HG03571 (cell line): ENCODE measurements at regions not wholly inside any gene's neighbourhood (a gene's known extent, or its start where the extent isn't known, plus 50 kb on each side); places are given as distances from the start of the nearest gene placed in this dataset.

Experiments used
- ATAC-seq: cut with Tn5 transposase; IDR thresholded peaks from one replicate; pipeline ENCODE4 v1.9.1; 2021; ENCODE audit not compliant: unreplicated experiment

GRCh38 chrX:113770071-113770470 lies 813.8 kb upstream of the HTR2C start:
- no peak for ATAC-seq

- no peak for ATAC-seq
Measured at GRCh38 chrX:113759422-113759821, 824.5 kb upstream of the HTR2C start.

- peak; percentile 43 for ATAC-seq
Measured at GRCh38 chrX:113747274-113747973, 836.5 kb upstream of the HTR2C start.

- peak; percentile 65 for ATAC-seq
Measured at GRCh38 chrX:113743069-113743468, 840.8 kb upstream of the HTR2C start.

- ATAC-seq = no peak
Measured at GRCh38 chrX:113741744-113742143, 842.1 kb upstream of the HTR2C start.

- ATAC-seq = no peak
Measured at GRCh38 chrX:113728937-113729336, 854.9 kb upstream of the HTR2C start.

- ATAC-seq = no peak
Measured at GRCh38 chrX:113726898-113727297, 857.0 kb upstream of the HTR2C start.

GRCh38 chrX:113726466-113726865 lies 857.4 kb upstream of the HTR2C start:
- ATAC-seq = peak; percentile 47

- peak; percentile 41 for ATAC-seq
Measured at GRCh38 chrX:113726009-113726408, 857.9 kb upstream of the HTR2C start.

GRCh38 chrX:113699939-113700338 lies 859.3 kb upstream of the AMOT start:
- no peak for ATAC-seq

GRCh38 chrX:113675278-113675677 lies 834.6 kb upstream of the AMOT start:
- ATAC-seq = no peak

GRCh38 chrX:113651306-113651705 lies 810.7 kb upstream of the AMOT start:
- no peak for ATAC-seq

- no peak for ATAC-seq
Measured at GRCh38 chrX:113644426-113644825, 803.8 kb upstream of the AMOT start.

- no peak for ATAC-seq
Measured at GRCh38 chrX:113634565-113634964, 793.9 kb upstream of the AMOT start.

GRCh38 chrX:113629326-113629725 lies 788.7 kb upstream of the AMOT start:
- no peak for ATAC-seq

- ATAC-seq = no peak
Measured at GRCh38 chrX:113594123-113594841, 753.7 kb upstream of the AMOT start.

- ATAC-seq = no peak
Measured at GRCh38 chrX:113586281-113586898, 745.8 kb upstream of the AMOT start.

GRCh38 chrX:113580486-113580885 lies 739.9 kb upstream of the AMOT start:
- ATAC-seq = no peak

GRCh38 chrX:113558576-113558975 lies 717.9 kb upstream of the AMOT start:
- ATAC-seq = no peak

GRCh38 chrX:113551919-113552318 lies 711.3 kb upstream of the AMOT start:
- ATAC-seq = no peak

- no peak for ATAC-seq
Measured at GRCh38 chrX:113548308-113549015, 707.8 kb upstream of the AMOT start.

- no peak for ATAC-seq
Measured at GRCh38 chrX:113545040-113545439, 704.4 kb upstream of the AMOT start.
